ENCODE measurements at regions not wholly inside any gene's neighbourhood (a gene's known extent, or its start where the extent isn't known, plus 50 kb on each side); places are given as distances from the start of the nearest gene placed in this dataset.

DNA sequence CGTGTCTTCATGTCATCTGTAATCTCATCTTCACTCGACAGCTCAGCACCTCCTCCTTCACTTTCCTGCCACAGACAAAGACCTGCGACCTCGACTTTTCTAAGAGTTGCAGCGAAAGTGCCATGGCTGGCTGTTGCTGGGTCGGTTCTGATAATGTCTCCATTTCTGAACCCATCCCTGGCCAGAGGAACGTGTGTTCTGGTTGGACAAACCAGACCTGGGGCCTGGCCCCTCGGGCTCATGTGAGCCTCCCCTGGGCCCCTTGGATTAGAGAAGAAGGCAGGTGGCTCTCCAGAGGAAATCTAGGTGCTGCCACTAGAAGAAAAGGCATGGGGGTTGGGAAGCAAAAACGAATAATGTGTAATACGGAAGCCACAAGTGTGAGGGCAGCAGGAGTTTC lies 273.7 kb downstream of the GLRX3 start:
- TF ChIP-seq EZH2 (IDR thresholded peaks at IDR 0.05; ENCODE audit: borderline replicate concordance, low read length), result no peak
- TF ChIP-seq, protein P1, sequence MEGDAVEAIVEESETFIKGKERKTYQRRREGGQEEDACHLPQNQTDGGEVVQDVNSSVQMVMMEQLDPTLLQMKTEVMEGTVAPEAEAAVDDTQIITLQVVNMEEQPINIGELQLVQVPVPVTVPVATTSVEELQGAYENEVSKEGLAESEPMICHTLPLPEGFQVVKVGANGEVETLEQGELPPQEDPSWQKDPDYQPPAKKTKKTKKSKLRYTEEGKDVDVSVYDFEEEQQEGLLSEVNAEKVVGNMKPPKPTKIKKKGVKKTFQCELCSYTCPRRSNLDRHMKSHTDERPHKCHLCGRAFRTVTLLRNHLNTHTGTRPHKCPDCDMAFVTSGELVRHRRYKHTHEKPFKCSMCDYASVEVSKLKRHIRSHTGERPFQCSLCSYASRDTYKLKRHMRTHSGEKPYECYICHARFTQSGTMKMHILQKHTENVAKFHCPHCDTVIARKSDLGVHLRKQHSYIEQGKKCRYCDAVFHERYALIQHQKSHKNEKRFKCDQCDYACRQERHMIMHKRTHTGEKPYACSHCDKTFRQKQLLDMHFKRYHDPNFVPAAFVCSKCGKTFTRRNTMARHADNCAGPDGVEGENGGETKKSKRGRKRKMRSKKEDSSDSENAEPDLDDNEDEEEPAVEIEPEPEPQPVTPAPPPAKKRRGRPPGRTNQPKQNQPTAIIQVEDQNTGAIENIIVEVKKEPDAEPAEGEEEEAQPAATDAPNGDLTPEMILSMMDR (IDR thresholded peaks at IDR 0.05; ENCODE audit: low read length), result no peak
